Inferior parietal cortex (tissue), 1 donor: ENCODE measurements at regions not wholly inside any gene's neighbourhood (a gene's known extent, or its start where the extent isn't known, plus 50 kb on each side); places are given as distances from the start of the nearest gene placed in this dataset.
"Not testable (repeated sequence)": the region's sequence is repeated elsewhere in the genome, so short reads cannot be mapped to it uniquely, and the experiment has no call there.

Experiments
- DNase-seq: peaks from one replicate; pipeline ENCODE4 v3.0.0-alpha.2; 2016; ENCODE audit errors: extremely low spot score

DNA sequence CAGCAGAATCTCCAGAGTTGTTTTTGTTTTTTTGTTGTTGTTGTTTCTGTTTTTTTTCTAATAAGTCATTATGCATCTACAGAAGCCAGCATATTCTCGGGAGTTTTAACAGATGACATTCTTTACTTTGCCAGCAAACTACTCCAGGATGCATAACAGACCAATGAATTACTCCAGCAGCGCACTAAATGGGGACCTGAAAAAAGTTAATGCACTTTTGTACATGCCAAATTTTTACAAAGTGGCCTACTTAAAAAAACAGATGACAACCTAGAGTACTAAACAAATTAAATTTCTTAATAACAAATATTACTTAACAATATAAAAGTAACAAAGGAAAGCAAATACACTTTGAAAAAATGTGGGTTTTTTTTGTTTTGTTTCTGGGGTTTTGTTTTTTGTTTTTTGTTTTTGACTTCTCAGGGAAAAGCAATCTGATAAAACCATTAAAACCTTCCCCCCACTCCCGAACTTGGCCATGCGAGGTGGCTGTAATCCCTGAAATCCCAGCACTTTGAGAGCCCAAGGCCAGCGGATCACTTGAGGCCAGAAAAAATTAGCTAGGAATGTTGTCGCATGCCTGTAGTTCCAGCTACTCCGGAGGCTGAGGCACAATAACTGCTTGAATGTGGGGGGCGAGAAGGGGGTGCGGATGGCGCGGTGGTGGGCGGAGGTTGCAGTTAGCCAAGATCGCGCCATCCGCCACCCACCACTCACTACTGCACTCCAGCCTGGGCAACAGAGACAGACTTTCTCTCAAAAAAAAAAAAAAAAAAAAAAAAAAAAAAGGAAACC is 352.4 kb downstream of the CETN3 start:
- DNase-seq: no peak

DNA sequence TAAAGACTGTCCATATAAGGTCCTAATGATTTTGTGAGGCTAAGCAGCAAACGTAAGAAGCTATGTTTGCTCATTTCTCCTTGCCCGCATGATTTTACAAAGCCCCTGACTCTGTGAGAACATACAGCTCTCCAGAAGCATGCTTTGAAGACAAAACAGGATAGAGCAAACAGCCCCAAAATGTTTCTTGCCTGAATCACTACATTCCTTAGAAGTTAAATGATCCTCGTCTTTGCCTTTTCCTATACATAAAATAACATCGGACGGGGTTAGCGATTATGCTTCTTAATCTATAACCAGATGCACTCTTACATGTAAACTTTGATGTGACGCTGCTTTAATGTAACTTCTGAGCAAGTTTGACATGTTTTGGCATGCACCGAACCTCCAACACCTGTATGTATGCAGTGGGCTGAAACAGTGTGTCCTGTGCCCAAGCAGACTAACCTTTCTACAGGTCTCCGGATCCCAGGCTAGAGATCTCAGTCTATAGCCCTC is 353.7 kb downstream of the CETN3 start:
- DNase-seq: no peak

DNA sequence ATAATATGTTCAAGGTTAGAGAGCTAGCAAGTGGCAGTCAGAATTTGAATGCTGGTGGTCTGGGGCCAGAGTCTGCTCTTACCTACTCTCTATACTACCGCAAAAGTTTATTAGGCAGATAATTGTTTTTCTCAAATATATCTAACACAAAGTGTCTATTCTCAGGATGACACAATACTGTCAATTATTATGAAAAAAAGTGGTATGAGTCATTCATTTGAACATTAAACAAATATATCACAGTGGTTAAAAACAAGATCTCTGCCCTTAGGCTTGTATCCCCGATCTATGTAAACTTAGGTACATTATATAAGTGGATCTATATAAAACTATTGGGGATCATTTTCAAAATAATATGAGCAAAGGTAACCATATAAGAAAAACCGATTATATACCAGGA is 354.9 kb downstream of the CETN3 start:
- DNase-seq: no peak

DNA sequence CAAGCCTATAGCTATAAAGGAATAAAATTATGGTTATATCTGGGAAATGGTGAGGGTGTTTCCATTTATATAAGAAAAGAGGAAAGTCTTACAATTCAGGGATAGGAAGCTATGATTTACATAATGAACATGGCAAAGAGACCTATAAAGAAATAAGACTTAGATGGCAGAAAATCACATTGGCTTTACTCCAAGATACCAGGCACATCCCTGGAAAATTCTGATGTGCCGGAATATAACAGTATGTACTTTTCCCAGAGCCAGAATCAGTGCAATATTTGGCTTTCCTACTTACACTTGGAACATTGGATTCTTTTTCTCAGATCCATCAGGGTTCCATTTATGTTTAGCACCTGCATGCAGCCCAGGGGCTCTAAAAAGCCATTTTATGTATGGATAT is 357.8 kb downstream of the CETN3 start:
- peak; percentile 55 for DNase-seq

DNA sequence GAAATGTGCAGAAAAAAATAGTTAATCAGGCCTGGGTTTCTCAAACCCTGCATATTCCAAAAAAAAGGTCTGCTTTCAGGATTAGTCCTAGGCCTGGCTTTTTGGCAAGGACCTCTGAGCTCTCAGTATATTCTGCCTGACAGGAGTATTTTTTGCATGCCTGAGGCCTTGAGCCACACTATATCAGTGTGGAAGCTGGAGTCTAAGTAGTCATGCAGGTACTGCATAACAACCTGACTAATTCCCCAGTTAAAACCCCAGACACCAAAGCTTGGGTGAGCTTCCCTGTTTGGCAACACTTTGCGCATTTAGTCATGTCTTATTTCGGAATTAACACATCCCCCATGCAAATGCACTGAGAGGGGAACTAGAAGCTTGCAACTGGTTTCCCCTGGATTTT is 359.5 kb downstream of the CETN3 start:
- DNase-seq: no peak

DNA sequence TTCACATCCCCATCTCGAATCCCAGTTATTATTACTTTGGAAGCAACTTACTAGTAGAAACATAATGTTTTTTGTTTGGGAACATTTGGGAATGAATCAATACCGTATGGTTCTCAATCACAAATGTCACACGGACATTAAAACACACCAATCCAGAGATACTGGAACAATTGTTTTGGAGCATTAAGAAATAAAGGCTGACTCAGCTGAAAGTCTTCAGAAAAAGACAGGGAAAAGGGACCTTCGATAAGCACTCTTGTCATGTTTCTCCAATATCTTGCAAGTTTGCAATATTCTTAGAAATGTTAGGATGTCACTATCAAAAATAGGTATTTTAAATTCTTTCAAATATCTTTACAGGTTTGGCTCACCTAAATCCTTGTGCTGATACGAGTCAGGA is 362.4 kb downstream of the CETN3 start:
- DNase-seq: no peak

DNA sequence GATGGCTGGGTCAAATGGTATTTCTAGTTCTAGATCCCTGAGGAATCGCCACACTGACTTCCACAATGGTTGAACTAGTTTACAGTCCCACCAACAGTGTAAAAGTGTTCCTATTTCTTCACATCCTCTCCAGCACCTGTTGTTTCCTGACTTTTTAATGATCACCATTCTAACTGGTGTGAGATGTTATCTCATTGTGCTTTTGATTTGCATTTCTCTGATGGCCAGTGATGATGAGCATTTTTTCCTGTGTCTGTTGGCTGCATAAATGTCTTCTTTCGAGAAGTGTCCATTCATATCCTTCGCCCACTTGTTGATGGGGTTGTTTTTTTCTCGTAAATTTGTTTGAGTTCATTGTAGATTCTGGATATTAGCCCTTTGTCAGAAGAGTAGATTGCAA is 369.5 kb downstream of the CETN3 start:
- DNase-seq: not testable (repeated sequence)

DNA sequence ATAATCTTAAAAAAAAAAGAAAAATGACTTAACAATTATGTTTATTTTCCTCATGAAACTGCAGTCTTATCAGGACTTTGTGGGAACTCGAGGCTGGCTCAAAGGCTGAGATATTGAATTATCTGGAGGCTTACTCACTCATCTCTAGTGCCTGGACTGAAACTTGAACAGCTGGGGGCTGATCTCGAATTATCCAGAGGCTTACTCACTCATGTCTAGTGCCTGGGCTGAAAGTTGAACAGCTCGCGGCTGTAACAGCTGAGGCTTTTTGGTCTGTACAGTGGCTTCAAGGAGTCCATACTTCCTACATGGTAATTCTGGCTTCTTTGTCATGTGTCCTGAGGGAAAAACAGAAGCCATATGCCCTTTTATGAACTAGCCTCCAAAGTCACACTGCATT is 371.9 kb downstream of the CETN3 start:
- DNase-seq: no peak

DNA sequence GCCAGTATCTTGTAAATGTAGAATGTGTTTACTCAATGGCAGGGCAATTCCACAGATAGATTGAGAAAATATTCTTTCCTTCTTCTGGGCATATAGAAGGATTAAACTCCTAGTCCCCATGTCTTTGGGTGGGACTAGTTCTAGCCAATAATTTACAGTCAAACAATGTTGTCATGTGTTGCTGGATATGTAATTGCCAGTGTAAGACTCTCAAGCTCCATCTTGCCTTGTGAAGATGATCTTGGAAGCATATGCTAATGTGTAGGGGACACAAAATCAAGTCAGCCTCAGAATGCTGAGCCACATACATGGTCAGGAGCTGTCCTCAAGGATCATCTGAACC is 386.9 kb downstream of the CETN3 start:
- no peak for DNase-seq

DNA sequence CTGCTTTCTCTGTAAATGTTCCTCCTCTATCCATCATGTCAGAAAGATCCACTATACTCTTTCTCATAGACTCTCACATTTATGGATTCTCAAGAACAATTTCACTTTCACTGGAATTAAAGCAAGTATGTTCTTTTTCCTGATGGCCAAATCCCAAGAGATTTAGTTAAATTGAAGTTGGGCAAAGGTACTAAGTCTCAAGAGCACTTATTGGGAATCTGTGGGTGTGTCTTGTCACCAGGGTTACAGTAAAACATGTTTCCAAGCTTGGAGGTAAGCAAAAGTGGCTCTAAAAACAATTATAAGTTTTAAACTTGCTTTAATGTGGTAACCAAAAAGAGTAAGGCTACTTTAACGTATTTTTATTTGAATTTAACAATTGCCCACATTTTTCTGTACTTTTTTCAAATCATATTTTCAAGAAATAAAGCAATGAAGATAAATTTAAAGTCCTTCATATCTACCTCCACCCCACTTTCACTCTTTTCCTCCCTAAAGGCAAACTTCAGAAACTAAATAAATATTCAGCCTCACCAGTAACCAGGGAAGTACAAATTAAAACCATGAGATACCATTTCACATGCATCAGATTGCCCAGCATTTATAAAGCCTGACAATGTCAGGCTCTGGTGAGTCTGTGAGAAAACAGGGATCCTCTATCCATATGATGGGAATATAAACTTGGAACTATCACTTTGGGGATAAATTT is 387.4 kb downstream of the CETN3 start:
- no peak for DNase-seq

DNA sequence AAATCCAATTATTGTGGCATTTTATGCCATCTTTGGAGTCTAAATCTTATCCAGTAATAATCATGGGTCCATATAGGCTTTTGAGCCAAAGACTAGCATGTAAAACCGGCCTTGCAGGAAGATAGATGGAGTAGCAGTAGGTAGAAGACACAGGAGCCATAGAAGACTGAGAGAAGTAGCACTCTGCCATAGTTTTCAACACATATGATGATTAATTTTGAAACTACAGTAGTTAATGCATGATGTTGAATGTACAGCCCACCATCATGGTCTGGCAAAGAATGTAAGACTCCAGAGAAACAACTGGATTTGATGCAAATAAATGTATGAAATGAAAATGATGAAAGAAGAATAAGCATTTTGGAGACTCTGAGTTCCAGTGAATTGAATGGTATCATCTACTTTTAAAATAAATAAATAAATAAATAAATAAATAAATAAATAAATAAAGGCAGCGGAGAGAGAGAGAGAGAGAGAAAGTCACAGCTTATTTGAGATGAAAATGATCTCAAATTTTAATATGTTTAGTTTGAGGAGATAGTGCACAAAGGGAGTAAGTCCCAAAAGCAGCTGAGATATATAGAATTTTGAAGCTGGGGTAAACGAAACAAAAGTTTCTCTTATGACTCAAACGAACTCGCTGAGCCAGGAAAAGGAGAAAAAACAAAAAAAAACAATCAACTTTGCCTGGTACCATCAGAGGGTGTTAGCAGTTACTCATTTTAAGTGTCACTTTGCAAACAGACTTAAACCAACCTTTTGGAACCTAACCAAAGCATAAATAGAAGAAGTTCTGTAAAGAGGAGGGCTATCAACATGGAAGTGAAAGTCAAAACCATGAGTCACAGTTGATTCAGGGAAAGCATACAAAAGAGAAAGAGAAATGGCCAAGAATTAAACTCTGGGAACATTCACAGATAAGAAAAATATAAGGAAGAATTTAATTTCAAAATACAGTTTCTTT is 388.7 kb downstream of the CETN3 start:
- DNase-seq: peak; percentile 69

DNA sequence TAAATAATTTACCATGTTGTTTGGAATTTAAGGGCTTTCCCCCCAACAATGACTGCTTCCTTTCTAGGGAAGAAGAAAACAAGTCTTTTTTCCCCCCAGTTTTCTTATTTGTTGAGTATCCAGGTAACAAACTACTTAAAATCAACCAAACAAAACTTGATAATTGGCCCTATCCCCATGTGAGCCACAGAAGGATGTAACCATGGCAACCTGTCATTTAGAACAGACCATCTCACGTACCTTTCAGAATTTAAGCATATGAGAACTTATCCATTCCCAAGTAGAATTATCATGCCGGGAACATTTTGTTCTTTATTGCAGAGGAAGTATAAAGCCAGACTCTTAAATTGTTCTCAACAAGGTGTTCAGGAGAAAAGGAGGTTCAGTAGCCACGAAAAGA is 392.3 kb downstream of the CETN3 start:
- no peak for DNase-seq

DNA sequence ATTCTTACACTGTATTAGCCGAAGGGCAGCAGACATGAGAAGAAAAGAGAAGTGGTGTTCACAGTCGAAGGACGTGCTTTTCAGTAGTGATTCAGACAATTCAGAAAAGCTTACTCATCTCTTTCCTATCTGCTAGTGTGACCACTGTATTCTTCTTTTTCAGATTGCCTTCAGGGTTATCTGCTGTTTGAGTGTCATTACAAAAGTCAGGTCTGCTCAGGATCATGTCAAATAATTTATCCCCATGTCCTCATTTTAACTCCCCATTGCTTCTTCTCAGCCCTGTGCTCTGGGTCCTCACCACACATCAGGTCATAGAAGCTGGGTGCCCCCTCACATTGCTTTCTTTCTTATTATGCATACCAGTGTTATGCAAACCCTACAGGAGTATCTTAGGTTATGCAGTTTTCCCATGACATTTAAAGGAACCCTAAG is 394.0 kb downstream of the CETN3 start:
- DNase-seq: no peak

DNA sequence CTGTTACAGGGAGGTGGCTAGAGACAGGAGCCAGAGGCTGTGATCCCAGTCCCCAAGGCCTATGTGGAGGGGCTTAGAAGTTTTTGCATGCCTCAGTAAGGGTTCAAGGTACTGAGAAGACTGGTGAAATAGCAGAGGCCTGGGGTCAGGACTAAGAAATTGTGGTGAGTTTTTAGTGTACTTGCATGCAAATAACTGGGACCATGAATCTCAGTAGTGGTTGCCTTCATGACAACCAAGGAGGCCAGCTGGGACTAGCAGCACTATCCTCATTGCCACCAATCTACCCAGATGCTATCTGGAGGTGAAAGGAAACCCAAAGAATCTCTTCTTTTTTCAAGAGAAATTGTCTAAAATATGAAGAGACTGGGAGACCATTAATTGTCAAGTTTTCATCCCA is 395.1 kb downstream of the CETN3 start:
- no peak for DNase-seq

DNA sequence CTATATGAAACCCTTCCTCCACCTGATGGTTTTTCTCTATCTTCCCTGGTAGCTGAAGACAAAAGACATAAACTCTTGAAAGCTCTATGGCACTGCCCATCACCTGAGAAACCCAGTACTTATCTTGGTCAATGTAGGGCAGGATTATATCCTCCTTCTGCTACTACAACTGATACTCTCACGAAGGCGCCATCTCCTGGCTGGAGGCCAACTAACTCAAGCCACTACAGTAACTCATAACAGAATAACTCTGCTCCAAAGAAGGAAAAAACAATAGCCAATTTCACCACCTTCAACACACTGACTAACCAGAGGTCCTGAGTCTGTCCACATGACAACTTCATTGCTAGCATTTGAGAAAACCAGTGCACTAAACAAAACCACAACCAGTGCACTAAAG is 409.2 kb downstream of the CETN3 start:
- no peak for DNase-seq

DNA sequence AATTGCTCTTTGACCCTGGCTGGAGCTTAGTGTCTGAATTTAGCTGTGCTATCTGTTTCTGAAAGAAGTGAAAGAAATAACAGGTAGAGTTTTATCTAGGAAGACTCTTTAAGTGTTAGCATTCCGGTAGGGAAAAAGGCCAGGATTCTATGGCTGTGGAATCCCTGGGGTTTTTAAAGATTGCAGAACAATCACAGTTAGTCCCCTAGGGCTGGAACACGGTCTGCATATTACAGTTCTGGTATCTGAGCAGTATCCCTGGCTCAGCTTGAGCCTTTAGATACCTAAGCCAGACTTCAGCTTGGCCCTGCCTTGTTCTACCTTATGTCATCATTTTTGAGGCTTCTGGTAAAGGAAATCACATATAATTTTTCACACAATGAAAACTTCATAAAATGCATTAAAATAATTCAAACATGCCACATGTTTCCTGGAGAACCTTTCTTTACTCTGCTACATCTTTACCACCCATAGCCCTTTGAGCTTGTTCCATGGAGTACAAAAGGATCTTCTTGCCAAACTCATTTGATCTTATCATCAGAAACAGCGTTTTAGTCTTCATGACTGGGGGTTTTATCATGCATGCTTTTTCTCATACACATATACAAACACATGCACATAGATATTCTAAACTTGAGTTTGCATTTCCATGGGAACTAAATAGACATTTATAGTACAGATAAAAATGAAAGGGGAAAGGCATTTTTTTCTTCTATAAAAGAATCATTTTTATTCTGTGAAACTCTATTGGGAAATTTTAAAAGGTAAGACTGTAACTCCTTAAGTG is 410.8 kb downstream of the CETN3 start:
- no peak for DNase-seq

DNA sequence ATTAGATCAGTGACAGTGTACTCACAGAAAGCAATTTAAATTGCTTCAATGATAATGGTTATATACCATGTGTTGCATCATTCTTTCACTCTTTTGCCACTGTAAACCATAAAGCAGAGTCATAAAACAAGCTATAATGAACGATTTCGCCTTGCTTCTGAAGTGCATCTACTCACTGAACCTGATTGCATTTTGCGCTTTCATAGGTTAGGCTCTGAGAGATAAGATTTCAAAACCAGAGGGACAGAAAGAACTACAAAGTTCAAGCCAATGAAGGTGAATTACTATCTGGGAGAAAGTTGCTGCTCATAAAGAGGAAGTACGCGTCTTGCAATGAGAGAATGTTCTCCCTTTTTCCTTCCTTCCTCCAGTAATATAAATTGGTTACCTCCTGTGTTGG is 412.7 kb downstream of the CETN3 start:
- DNase-seq: no peak

DNA sequence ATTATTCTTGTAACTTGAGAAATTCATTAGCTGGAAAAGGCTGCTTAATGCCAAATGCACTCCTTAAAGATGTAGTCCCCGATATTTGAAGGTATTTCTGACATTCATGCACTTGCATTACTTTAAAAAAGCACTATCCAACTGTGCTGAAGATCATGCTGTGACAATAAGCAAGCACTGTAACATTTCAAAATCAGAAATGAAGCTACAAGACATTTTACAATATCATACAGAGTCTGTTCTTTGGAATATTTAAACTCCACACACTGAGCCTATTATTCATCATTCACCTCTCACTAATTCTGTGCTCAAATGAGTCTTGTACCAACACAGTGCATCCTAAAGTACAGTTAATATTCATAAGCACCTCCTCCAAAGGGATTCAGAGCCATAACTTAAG is 413.2 kb downstream of the CETN3 start:
- DNase-seq: no peak

DNA sequence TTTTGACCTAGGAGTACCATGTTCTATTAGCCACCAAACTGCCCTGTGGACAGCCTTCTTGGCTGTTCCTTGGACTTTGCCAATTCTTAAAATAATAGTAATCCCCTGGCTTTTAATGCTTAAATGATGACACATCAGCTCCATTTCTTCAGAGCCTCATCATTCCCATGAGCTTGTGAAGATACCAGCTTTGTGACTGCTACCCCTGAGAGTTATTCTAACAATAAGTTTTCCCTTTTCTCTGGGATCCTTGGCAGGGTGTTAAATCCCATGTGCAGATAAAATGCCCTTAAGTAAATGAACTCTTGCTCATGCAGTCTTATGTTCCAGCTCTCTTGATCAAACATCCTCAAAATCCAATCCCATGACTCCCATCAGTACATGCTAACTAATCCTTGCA is 415.3 kb downstream of the CETN3 start:
- DNase-seq: no peak

DNA sequence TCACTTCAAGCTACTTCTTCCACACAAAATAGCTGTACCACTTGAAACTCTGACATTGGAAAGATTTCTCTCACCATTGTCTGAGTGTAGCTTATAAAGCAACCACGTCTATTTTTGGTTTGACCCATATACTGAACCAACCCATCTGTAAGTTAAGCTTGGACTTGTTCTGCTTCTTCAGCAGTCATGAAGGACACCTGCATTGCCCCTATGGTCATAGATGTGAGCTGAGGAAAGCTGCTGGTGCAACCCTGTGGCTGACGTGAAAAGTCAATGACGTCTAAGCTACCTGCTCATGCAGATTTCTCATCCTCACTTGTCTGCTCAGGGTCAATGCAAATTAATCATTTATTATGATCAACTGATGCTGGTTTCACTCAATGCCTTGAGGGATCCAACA is 417.4 kb downstream of the CETN3 start:
- DNase-seq: no peak

DNA sequence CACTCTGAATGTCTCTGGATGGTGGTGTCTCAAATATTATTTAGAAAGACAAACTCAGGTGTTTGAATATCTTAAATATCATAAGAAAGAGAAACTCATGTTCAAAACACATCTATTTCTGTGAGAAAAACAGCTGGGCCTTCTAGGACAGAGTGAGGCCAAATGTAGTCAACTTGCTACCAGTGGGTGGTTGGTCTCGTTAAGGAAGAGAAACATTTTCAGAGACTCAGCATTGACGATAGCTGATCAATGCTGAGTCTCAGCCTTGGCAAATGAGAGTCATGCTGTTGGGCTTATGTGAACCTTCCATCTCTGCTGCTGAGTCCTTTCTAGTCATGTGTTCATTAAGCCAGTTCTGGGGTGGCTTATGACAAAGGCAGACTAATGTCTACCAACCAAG is 418.0 kb downstream of the CETN3 start:
- DNase-seq: no peak
